GM23338 (cell line): ENCODE measurements at regions not wholly inside any gene's neighbourhood (a gene's known extent, or its start where the extent isn't known, plus 50 kb on each side); places are given as distances from the start of the nearest gene placed in this dataset.

Experiments used
- ATAC-seq: fragments of 200-7000 bp; cut with Tn5 transposase; 3 replicates; pipeline ENCODE4 v1.9.1; 2020
- DNase-seq: peaks from one replicate; pipeline ENCODE4 v3.0.0-alpha.2; 2015; ENCODE audit warnings: low spot score
- H2AFZ ChIP-seq: fragments of 200-600 bp; sonication (generic); 2 replicates; pipeline ENCODE4 v1.8.0; 2016; ENCODE audit warnings: antibody characterized with exemption, mild to moderate bottlenecking, moderate library complexity
- H3F3A ChIP-seq: fragments of 200-600 bp; sonication (generic); replicated peaks from 2 replicates; pipeline ENCODE4 v1.8.0; 2017; ENCODE audit warnings: antibody characterized with exemption, mixed run types, low read depth
- H3K27ac ChIP-seq: fragments of 200-600 bp; sonication (generic); 2 replicates; pipeline ENCODE4 v1.6.1; 2016; ENCODE audit warnings: low read depth
- H3K27me3 ChIP-seq: fragments of 200-600 bp; sonication (generic); 2 replicates; pipeline ENCODE4 v1.8.0; 2016; ENCODE audit warnings: mild to moderate bottlenecking, mixed run types, moderate library complexity; ENCODE audit not compliant: insufficient read depth
- H3K36me3 ChIP-seq: fragments of 200-600 bp; sonication (generic); 2 replicates; pipeline ENCODE4 v1.8.0; 2016; ENCODE audit warnings: mild to moderate bottlenecking; ENCODE audit not compliant: insufficient read depth
- H3K4me1 ChIP-seq: fragments of 200-600 bp; sonication (generic); 2 replicates; pipeline ENCODE4 v1.8.0; 2016; ENCODE audit warnings: mild to moderate bottlenecking, moderate library complexity; ENCODE audit not compliant: insufficient read depth
- H3K4me2 ChIP-seq: fragments of 200-600 bp; sonication (generic); 2 replicates; pipeline ENCODE4 v1.7.1; 2017; ENCODE audit warnings: mixed run types
- H3K4me3 ChIP-seq: fragments of 200-600 bp; sonication (generic); 2 replicates; pipeline ENCODE4 v1.6.1; 2016; ENCODE audit warnings: mixed run types
- H3K79me2 ChIP-seq: fragments of 200-600 bp; sonication (generic); replicated peaks from 2 replicates; pipeline ENCODE4 v1.8.0; 2017; ENCODE audit warnings: mild to moderate bottlenecking; ENCODE audit not compliant: insufficient read depth
- H3K9me2 ChIP-seq: fragments of 200-600 bp; sonication (generic); 2 replicates; pipeline ENCODE4 v1.8.0; 2017; ENCODE audit not compliant: insufficient read depth
- H4K20me1 ChIP-seq: fragments of 200-600 bp; sonication (generic); replicated peaks from 2 replicates; pipeline ENCODE4 v1.8.0; 2017; ENCODE audit warnings: mild to moderate bottlenecking; ENCODE audit not compliant: insufficient read depth
- H3K27ac Mint-ChIP-seq: 2 replicates; pipeline ENCODE4 v1.8.0; 2020; ENCODE audit warnings: inconsistent platforms, mild to moderate bottlenecking, moderate library complexity, mixed read lengths
- H3K27me3 Mint-ChIP-seq: 3 replicates; pipeline ENCODE4 v1.8.0; 2022; ENCODE audit warnings: low read depth, mild to moderate bottlenecking, moderate library complexity, mixed read lengths, inconsistent platforms; ENCODE audit not compliant: insufficient read depth, poor library complexity
- H3K36me3 Mint-ChIP-seq: 3 replicates; pipeline ENCODE4 v1.8.0; 2021; ENCODE audit warnings: low read depth, mild to moderate bottlenecking, inconsistent platforms, moderate library complexity, mixed read lengths
- H3K4me1 Mint-ChIP-seq: 3 replicates; pipeline ENCODE4 v1.8.0; 2020; ENCODE audit warnings: mild to moderate bottlenecking, inconsistent platforms, mixed read lengths
- H3K4me3 Mint-ChIP-seq: 3 replicates; pipeline ENCODE4 v1.8.0; 2021; ENCODE audit warnings: moderate library complexity, mild to moderate bottlenecking, inconsistent platforms, mixed read lengths
- H3K9me3 Mint-ChIP-seq: 3 replicates; pipeline ENCODE4 v1.8.0; 2020; ENCODE audit warnings: moderate library complexity, mild to moderate bottlenecking, inconsistent platforms, mixed read lengths
- CREB1 ChIP-seq: fragments of 250-450 bp; sonication (Bioruptor Pico); IDR thresholded peaks from 2 replicates; pipeline ENCODE4 v1.5.0; 2020; ENCODE audit warnings: low read depth, mild to moderate bottlenecking, moderate library complexity
- ETS1 ChIP-seq: IDR thresholded peaks from 2 replicates; pipeline ENCODE4 v1.6.1; 2016; ENCODE audit warnings: antibody characterized with exemption
- EZH2 ChIP-seq: fragments of 200-600 bp; sonication (generic); IDR thresholded peaks from one replicate; pipeline ENCODE4 v1.8.0; 2017; ENCODE audit warnings: antibody characterized with exemption, mild to moderate bottlenecking, low read depth; ENCODE audit not compliant: unreplicated experiment
- EZH2phosphoT487 ChIP-seq: fragments of 200-600 bp; sonication (generic); IDR thresholded peaks from one replicate; pipeline ENCODE4 v1.8.1; 2018; ENCODE audit warnings: antibody characterized with exemption; ENCODE audit not compliant: unreplicated experiment
- JUNB ChIP-seq: IDR thresholded peaks from one replicate; pipeline ENCODE4 v1.6.1; 2016; ENCODE audit warnings: antibody characterized with exemption; ENCODE audit not compliant: unreplicated experiment
- NANOG ChIP-seq: IDR thresholded peaks from 2 replicates; pipeline ENCODE4 v1.6.1; 2016; ENCODE audit warnings: antibody characterized with exemption, borderline replicate concordance
- POLR2AphosphoS5 ChIP-seq: IDR thresholded peaks from 2 replicates; pipeline ENCODE4 v1.6.1; 2016; ENCODE audit warnings: antibody characterized with exemption, low read depth
- STAT1 ChIP-seq: IDR thresholded peaks from one replicate; pipeline ENCODE4 v1.6.1; 2016; ENCODE audit warnings: antibody characterized with exemption; ENCODE audit not compliant: unreplicated experiment
- ZNF114 ChIP-seq: fragments of 250-450 bp; sonication (Bioruptor Pico); IDR thresholded peaks from 2 replicates; pipeline ENCODE4 v1.5.0; 2020; ENCODE audit warnings: mild to moderate bottlenecking, moderate library complexity
- ZNF331 ChIP-seq: fragments of 250-450 bp; sonication (Bioruptor Pico); IDR thresholded peaks from 2 replicates; pipeline ENCODE4 v1.5.0; 2020; ENCODE audit warnings: low read depth, mild to moderate bottlenecking, moderate library complexity
- ZNF462 ChIP-seq: fragments of 250-450 bp; sonication (Bioruptor Pico); IDR thresholded peaks from 2 replicates; pipeline ENCODE4 v1.5.0; 2020; ENCODE audit warnings: mild to moderate bottlenecking, moderate library complexity
- TF ChIP-seq, protein P1 (sequence below): IDR thresholded peaks from one replicate; pipeline ENCODE4 v1.6.1; 2018; ENCODE audit warnings: antibody characterized with exemption; ENCODE audit not compliant: unreplicated experiment
- TF ChIP-seq, protein P2 (sequence below), 2 experiments: fragments of 200-600 bp in 1 of 2; sonication (generic) in 1 of 2; conservative IDR thresholded peaks; 2 replicates each; pipeline versions ENCODE4 v1.5.1 to v1.6.1; 2016 to 2017; ENCODE audit warnings: antibody characterized with exemption in 2 of 2, low read depth in 2 of 2, mild to moderate bottlenecking in 2 of 2, moderate library complexity in 1 of 2

- ATAC-seq = no peak
- TF ChIP-seq, protein P1, sequence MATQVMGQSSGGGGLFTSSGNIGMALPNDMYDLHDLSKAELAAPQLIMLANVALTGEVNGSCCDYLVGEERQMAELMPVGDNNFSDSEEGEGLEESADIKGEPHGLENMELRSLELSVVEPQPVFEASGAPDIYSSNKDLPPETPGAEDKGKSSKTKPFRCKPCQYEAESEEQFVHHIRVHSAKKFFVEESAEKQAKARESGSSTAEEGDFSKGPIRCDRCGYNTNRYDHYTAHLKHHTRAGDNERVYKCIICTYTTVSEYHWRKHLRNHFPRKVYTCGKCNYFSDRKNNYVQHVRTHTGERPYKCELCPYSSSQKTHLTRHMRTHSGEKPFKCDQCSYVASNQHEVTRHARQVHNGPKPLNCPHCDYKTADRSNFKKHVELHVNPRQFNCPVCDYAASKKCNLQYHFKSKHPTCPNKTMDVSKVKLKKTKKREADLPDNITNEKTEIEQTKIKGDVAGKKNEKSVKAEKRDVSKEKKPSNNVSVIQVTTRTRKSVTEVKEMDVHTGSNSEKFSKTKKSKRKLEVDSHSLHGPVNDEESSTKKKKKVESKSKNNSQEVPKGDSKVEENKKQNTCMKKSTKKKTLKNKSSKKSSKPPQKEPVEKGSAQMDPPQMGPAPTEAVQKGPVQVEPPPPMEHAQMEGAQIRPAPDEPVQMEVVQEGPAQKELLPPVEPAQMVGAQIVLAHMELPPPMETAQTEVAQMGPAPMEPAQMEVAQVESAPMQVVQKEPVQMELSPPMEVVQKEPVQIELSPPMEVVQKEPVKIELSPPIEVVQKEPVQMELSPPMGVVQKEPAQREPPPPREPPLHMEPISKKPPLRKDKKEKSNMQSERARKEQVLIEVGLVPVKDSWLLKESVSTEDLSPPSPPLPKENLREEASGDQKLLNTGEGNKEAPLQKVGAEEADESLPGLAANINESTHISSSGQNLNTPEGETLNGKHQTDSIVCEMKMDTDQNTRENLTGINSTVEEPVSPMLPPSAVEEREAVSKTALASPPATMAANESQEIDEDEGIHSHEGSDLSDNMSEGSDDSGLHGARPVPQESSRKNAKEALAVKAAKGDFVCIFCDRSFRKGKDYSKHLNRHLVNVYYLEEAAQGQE = no peak
- TF ChIP-seq ZNF114 (CRISPR knock-in tag) (no peak), POLR2AphosphoS5 (no peak), EZH2 (no peak), ETS1 (no peak), NANOG (no peak), EZH2phosphoT487 (no peak), ZNF462 (CRISPR knock-in tag) (no peak), STAT1 (no peak), CREB1 (CRISPR knock-in tag) (no peak), ZNF331 (no peak), JUNB (no peak)
- TF ChIP-seq, protein P2, sequence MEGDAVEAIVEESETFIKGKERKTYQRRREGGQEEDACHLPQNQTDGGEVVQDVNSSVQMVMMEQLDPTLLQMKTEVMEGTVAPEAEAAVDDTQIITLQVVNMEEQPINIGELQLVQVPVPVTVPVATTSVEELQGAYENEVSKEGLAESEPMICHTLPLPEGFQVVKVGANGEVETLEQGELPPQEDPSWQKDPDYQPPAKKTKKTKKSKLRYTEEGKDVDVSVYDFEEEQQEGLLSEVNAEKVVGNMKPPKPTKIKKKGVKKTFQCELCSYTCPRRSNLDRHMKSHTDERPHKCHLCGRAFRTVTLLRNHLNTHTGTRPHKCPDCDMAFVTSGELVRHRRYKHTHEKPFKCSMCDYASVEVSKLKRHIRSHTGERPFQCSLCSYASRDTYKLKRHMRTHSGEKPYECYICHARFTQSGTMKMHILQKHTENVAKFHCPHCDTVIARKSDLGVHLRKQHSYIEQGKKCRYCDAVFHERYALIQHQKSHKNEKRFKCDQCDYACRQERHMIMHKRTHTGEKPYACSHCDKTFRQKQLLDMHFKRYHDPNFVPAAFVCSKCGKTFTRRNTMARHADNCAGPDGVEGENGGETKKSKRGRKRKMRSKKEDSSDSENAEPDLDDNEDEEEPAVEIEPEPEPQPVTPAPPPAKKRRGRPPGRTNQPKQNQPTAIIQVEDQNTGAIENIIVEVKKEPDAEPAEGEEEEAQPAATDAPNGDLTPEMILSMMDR (conservative IDR thresholded peaks at IDR 0.05; ENCODE audit: low read depth in 2 of 2) = no peak
- Histone ChIP-seq H3K27me3 (no peaks in the 10 kb centered on the region), H3K27ac (no peak overlapping the region), H3K4me2 (no peak overlapping the region), H3F3A (no peaks in the 10 kb centered on the region), H3K9me2 (no peaks in the 10 kb centered on the region), H3K4me3 (no peak overlapping the region), H4K20me1 (no peaks in the 10 kb centered on the region), H3K4me1 (no peaks in the 10 kb centered on the region), H3K79me2 (no peaks in the 10 kb centered on the region), H2AFZ (no peak overlapping the region), H3K36me3 (no peaks in the 10 kb centered on the region)
- DNase-seq = no peak
- peaks cover 6% of the 10 kb centered on the region for H3K27me3 Mint-ChIP-seq
- peaks cover 29% of the 10 kb centered on the region for H3K9me3 Mint-ChIP-seq
- H3K4me1 Mint-ChIP-seq = no peaks in the 10 kb centered on the region
- no peaks in the 10 kb centered on the region for H3K36me3 Mint-ChIP-seq
- H3K27ac Mint-ChIP-seq = no peak overlapping the region
- no peak overlapping the region for H3K4me3 Mint-ChIP-seq
Measured at GRCh38 chr20:30610751-30611150, 646.7 kb upstream of the DEFB115 start.
